ENCODE measurements at regions not wholly inside any gene's neighbourhood (a gene's known extent, or its start where the extent isn't known, plus 50 kb on each side); places are given as distances from the start of the nearest gene placed in this dataset.
"Not testable (repeated sequence)": the region's sequence is repeated elsewhere in the genome, so short reads cannot be mapped to it uniquely, and the experiment has no call there.

- peak; percentile 16 for DNase-seq
Observed at GRCh38 chr5:50501491-50502228, 60.6 kb upstream of the EMB start.

GRCh38 chr5:50513028-50513457, 72.0 kb upstream of the EMB start:
- peak; percentile 22 for DNase-seq

- DNase-seq = not testable (repeated sequence)
Observed at GRCh38 chr5:50521060-50521459, 80.0 kb upstream of the EMB start.

GRCh38 chr5:50527514-50528060, 86.5 kb upstream of the EMB start:
- not testable (repeated sequence) for DNase-seq

GRCh38 chr5:50535393-50535792, 94.3 kb upstream of the EMB start:
- no peak for DNase-seq

- DNase-seq = not testable (repeated sequence)
Observed at GRCh38 chr5:50537534-50537933, 96.4 kb upstream of the EMB start.

- no peak for DNase-seq
Observed at GRCh38 chr5:50547303-50547702, 106.2 kb upstream of the EMB start.

- no peak for DNase-seq
Observed at GRCh38 chr5:50550267-50550666, 109.2 kb upstream of the EMB start.

- no peak for DNase-seq
Observed at GRCh38 chr5:50550993-50551392, 109.9 kb upstream of the EMB start.

GRCh38 chr5:50553560-50553984, 112.5 kb upstream of the EMB start:
- peak; percentile 18 for DNase-seq

- not testable (repeated sequence) for DNase-seq
Observed at GRCh38 chr5:50558640-50559039, 107.8 kb upstream of the PARP8 start.

- no peak for DNase-seq
Observed at GRCh38 chr5:50559955-50560354, 106.5 kb upstream of the PARP8 start.

GRCh38 chr5:50562694-50563093, 103.7 kb upstream of the PARP8 start:
- DNase-seq = no peak

- DNase-seq = peak; percentile 71
Observed at GRCh38 chr5:50564079-50564478, 102.4 kb upstream of the PARP8 start.

GRCh38 chr5:50564558-50564957, 101.9 kb upstream of the PARP8 start:
- no peak for DNase-seq

GRCh38 chr5:50574121-50574520, 92.3 kb upstream of the PARP8 start:
- no peak for DNase-seq

GRCh38 chr5:50575740-50576139, 90.7 kb upstream of the PARP8 start:
- DNase-seq = peak; percentile 18

- DNase-seq = no peak
Observed at GRCh38 chr5:50576265-50576664, 90.2 kb upstream of the PARP8 start.

GRCh38 chr5:50576686-50577256, 89.7 kb upstream of the PARP8 start:
- no peak for DNase-seq

- no peak for DNase-seq
Observed at GRCh38 chr5:50580506-50580905, 85.9 kb upstream of the PARP8 start.

- not testable (repeated sequence) for DNase-seq
Observed at GRCh38 chr5:50581845-50582244, 84.6 kb upstream of the PARP8 start.

GRCh38 chr5:50582699-50583098, 83.7 kb upstream of the PARP8 start:
- DNase-seq = no peak

- DNase-seq = no peak
Observed at GRCh38 chr5:50583621-50584020, 82.8 kb upstream of the PARP8 start.

GRCh38 chr5:50588471-50588870, 78.0 kb upstream of the PARP8 start:
- not testable (repeated sequence) for DNase-seq
